Kidney epithelial cell (primary cell): ENCODE measurements at regions not wholly inside any gene's neighbourhood (a gene's known extent, or its start where the extent isn't known, plus 50 kb on each side); places are given as distances from the start of the nearest gene placed in this dataset.

ENCODE experiments used
- DNase-seq: peaks from one replicate; pipeline ENCODE4 v3.0.0-alpha.2; 2010; ENCODE audit warnings: low read depth
- H3K27me3 ChIP-seq: 2 replicates; pipeline ENCODE4 v1.6.0; 2011; ENCODE audit warnings: low read length; ENCODE audit not compliant: control insufficient read depth, insufficient read depth
- H3K36me3 ChIP-seq: 2 replicates; pipeline ENCODE4 v1.5.1; 2011; ENCODE audit warnings: low read length; ENCODE audit not compliant: control insufficient read depth, insufficient read depth
- H3K4me3 ChIP-seq: 2 replicates; pipeline ENCODE4 v1.5.1; 2011; ENCODE audit warnings: low read depth, mild to moderate bottlenecking, control low read depth, low read length
- TF ChIP-seq, protein P1 (sequence below): IDR thresholded peaks from 2 replicates; pipeline ENCODE4 v1.5.1; 2011; ENCODE audit warnings: mild to moderate bottlenecking, moderate library complexity, low read length, control low read depth, inconsistent platforms; ENCODE audit not compliant: insufficient read depth, poor library complexity, severe bottlenecking

DNA sequence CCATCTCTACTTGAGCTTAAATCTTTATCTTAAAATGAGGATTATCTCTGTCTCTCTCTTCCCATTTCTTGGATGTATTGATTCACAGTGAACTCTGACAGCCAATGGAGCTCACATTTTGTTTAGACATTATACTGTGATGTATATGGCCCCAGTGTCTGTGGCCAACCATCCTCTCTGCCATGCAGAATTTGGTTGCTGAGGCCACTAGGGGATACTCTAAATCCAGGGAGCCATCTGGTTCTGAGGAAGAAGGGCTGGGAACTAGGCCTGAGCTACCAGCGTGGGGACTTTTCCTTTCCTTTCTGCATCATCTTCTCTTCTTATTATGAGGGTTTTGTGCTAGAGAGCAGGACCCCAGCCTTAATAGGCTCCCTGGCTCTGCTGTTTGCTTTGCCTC lies 59.1 kb upstream of the RIPOR2 start:
- H3K27me3 ChIP-seq, result no peaks in the 10 kb centered on the region
- no peaks in the 10 kb centered on the region for H3K36me3 ChIP-seq
- TF ChIP-seq, protein P1, sequence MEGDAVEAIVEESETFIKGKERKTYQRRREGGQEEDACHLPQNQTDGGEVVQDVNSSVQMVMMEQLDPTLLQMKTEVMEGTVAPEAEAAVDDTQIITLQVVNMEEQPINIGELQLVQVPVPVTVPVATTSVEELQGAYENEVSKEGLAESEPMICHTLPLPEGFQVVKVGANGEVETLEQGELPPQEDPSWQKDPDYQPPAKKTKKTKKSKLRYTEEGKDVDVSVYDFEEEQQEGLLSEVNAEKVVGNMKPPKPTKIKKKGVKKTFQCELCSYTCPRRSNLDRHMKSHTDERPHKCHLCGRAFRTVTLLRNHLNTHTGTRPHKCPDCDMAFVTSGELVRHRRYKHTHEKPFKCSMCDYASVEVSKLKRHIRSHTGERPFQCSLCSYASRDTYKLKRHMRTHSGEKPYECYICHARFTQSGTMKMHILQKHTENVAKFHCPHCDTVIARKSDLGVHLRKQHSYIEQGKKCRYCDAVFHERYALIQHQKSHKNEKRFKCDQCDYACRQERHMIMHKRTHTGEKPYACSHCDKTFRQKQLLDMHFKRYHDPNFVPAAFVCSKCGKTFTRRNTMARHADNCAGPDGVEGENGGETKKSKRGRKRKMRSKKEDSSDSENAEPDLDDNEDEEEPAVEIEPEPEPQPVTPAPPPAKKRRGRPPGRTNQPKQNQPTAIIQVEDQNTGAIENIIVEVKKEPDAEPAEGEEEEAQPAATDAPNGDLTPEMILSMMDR, result no peak
- no peak overlapping the region for H3K4me3 ChIP-seq
- DNase-seq, result no peak

DNA sequence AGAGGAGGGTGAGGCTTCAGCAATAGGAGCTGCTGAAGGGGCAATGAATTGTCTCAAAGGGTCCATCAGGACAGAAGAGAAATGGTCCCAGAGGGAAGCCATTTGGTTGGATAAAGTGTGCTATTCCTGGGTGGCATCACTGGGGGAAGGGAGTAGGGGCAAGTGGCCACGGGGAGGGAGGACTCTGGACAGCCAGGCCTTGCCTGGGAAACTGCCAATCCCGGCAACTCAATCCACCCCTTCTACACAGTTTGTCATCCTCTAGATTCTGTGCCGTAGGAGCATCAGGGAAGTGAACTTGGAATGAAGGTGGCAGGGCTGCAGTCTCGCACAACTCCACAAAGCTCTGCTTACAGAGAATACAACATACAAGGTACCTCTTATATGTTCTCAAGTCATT lies 59.5 kb upstream of the RIPOR2 start:
- TF ChIP-seq, protein P1, result no peak
- Histone ChIP-seq H3K36me3 (no peaks in the 10 kb centered on the region), H3K4me3 (no peak overlapping the region), H3K27me3 (no peaks in the 10 kb centered on the region)
- no peak for DNase-seq

DNA sequence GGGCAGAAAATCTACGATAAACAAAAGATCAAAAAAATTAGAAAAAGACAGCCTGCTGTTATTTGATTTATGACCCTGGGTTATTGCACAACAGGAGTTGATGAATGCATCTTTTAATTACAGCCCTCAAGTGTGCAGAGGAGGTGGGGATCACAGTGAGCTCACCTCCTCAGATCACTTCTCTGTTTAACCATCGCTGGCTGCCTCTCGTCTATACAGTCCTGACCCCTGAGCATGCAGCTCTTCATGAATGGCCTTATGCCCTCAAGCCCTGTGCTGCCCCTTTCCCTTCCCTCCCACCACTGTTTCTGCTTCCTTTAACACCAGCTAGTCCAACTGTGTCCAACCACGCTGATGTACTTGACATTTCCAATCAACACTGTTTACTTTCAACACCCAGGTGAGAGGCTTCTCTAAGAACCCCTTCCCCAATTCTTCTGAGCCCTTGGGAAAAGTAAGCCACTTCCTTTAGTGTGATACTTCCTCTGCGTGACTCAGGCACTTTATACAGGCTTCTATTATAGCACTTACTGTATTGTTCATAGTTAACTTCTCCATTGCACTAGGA lies 60.6 kb upstream of the RIPOR2 start:
- no peak overlapping the region for H3K4me3 ChIP-seq
- TF ChIP-seq, protein P1, result no peak
- no peaks in the 10 kb centered on the region for H3K27me3 ChIP-seq
- H3K36me3 ChIP-seq, result no peaks in the 10 kb centered on the region
- no peak for DNase-seq

DNA sequence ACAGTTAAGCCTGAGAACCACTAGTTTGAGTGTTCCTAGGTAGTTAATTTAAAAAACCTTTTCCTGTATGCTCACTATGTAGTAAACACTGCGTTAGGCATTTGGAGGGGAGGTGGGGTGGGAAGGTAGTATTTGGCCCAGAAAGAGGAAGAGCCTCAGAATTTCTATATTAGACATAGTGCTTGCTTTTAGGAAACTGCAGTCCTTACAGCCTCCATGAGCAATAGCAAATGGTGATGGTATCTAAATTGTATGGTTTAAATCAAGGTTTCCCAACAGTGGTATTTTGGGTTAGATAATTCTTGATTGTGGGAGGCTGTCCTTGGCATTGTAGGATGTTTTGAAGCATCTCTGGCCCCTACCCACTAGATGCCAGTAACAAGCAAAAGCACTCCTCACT lies 61.5 kb upstream of the RIPOR2 start:
- Histone ChIP-seq H3K36me3 (no peaks in the 10 kb centered on the region), H3K27me3 (no peaks in the 10 kb centered on the region), H3K4me3 (no peak overlapping the region)
- no peak for DNase-seq
- TF ChIP-seq, protein P1, result no peak

DNA sequence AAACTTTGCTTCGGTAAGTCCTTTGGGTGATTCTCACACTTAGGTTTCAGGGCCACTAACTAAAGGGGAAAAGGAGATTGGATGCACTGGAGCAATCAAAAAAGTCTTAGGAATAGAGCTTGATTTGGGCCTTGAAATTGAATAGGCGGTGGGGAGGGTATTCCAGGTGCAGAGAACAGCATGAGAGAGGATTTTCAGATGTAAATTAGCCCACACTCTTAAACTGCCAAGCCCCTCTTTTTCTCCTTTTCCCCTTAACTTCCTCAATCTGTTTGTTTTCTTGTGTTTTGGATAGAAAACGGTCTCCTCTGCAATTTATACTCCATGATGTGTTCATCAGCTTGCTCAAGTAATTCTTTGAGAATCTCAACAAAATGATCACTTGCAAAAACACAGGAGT lies 62.1 kb upstream of the RIPOR2 start:
- TF ChIP-seq, protein P1, result no peak
- DNase-seq, result no peak
- Histone ChIP-seq H3K4me3 (no peak overlapping the region), H3K27me3 (no peaks in the 10 kb centered on the region), H3K36me3 (no peaks in the 10 kb centered on the region)
